HEK293 (cell line): ENCODE measurements at regions not wholly inside any gene's neighbourhood (a gene's known extent, or its start where the extent isn't known, plus 50 kb on each side); places are given as distances from the start of the nearest gene placed in this dataset.
"Not testable (repeated sequence)": the region's sequence is repeated elsewhere in the genome, so short reads cannot be mapped to it uniquely, and the experiment has no call there.

Experiments used
- CTCF ChIA-PET: fragments of 350-600 bp; formaldehyde crosslinking; extraction: SDS; loops from one replicate; lab custom pipeline; 2021; ENCODE audit warnings: antibody characterized with exemption; lab: Yijun Ruan, JAX
- POLR2A ChIA-PET: fragments of 300-600 bp; formaldehyde crosslinking; extraction: SDS; loops from one replicate; lab custom pipeline; 2020; ENCODE audit warnings: antibody characterized with exemption, inconsistent platforms; lab: Yijun Ruan, JAX
- H3K27ac ChIP-seq: fragments of 200-500 bp; sonication (Bioruptor generic); 2 replicates; pipeline ENCODE4 v1.5.1; 2014; ENCODE audit warnings: low read depth, low read length, control low read depth, inconsistent platforms; ENCODE audit errors: extremely low read depth
- H3K36me3 ChIP-seq, 2 experiments: fragments of 200-500 bp in 1 of 2; sonication (Bioruptor generic) in 1 of 2; 1 replicate in 1 of 2; 2 replicates in 1 of 2; pipeline ENCODE4 v1.5.1; 2014 to 2017; ENCODE audit warnings: inconsistent platforms in 2 of 2, low read length in 2 of 2; ENCODE audit not compliant: control insufficient read depth in 2 of 2, insufficient read depth in 1 of 2
- H3K4me1 ChIP-seq: fragments of 200-500 bp; sonication (Bioruptor generic); 2 replicates; pipeline ENCODE4 v1.5.1; 2014; ENCODE audit warnings: mild to moderate bottlenecking, low read length, inconsistent platforms; ENCODE audit not compliant: control insufficient read depth, insufficient read depth
- H3K4me3 ChIP-seq: 2 replicates; pipeline ENCODE4 v1.5.1; 2011; ENCODE audit warnings: low read depth, mild to moderate bottlenecking, control low read depth, low read length, moderate library complexity
- H3K9me3 ChIP-seq: fragments of 200-500 bp; sonication (Bioruptor generic); 2 replicates; pipeline ENCODE4 v1.5.1; 2014; ENCODE audit warnings: low read depth, low read length, inconsistent platforms; ENCODE audit not compliant: control insufficient read depth, insufficient read depth
- ELK4 ChIP-seq: IDR thresholded peaks from 2 replicates; pipeline ENCODE4 v1.6.1; 2011; ENCODE audit warnings: mild to moderate bottlenecking, low read depth, low read length, borderline replicate concordance
- OVOL3 ChIP-seq: fragments of 450-650 bp; formaldehyde crosslinking; IDR thresholded peaks from 2 replicates; pipeline ENCODE4 v1.5.1; 2016; ENCODE audit warnings: missing biosample characterization, missing genetic modification characterization
- SCRT2 ChIP-seq: fragments of 450-650 bp; formaldehyde crosslinking; IDR thresholded peaks from 2 replicates; pipeline ENCODE4 v1.5.1; 2016; ENCODE audit warnings: missing biosample characterization, missing genetic modification characterization
- ZBTB20 ChIP-seq: fragments of 450-650 bp; formaldehyde crosslinking; IDR thresholded peaks from 2 replicates; pipeline ENCODE4 v1.5.1; 2016; ENCODE audit warnings: missing biosample characterization, missing genetic modification characterization
- ZNF449 ChIP-seq: fragments of 450-650 bp; formaldehyde crosslinking; IDR thresholded peaks from 2 replicates; pipeline ENCODE4 v1.5.1; 2017; ENCODE audit warnings: missing biosample characterization, mild to moderate bottlenecking, missing genetic modification characterization, moderate library complexity
- ZNF664 ChIP-seq: fragments of 450-650 bp; formaldehyde crosslinking; IDR thresholded peaks from 2 replicates; pipeline ENCODE4 v1.5.1; 2016; ENCODE audit warnings: missing biosample characterization, missing genetic modification characterization
- ZNF670 ChIP-seq: fragments of 450-650 bp; formaldehyde crosslinking; IDR thresholded peaks from 2 replicates; pipeline ENCODE4 v1.5.1; 2016; ENCODE audit warnings: missing biosample characterization, missing genetic modification characterization, low read depth
- ZSCAN30 ChIP-seq: fragments of 450-650 bp; IDR thresholded peaks from 2 replicates; pipeline ENCODE4 v1.5.1; 2018; ENCODE audit warnings: missing biosample characterization, mild to moderate bottlenecking, missing genetic modification characterization, moderate library complexity
- ZSCAN5A ChIP-seq: fragments of 450-650 bp; formaldehyde crosslinking; IDR thresholded peaks from 2 replicates; pipeline ENCODE4 v1.5.1; 2016; ENCODE audit warnings: missing biosample characterization, missing genetic modification characterization
- TF ChIP-seq, protein P1 (sequence below): fragments of 450-650 bp; formaldehyde crosslinking; IDR thresholded peaks from 2 replicates; pipeline ENCODE4 v1.5.1; 2017; ENCODE audit warnings: missing biosample characterization, missing genetic modification characterization
- TF ChIP-seq, protein P2 (sequence below): fragments of 450-650 bp; formaldehyde crosslinking; IDR thresholded peaks from 2 replicates; pipeline ENCODE4 v1.5.1; 2016; ENCODE audit warnings: missing biosample characterization, missing genetic modification characterization, borderline replicate concordance

DNA sequence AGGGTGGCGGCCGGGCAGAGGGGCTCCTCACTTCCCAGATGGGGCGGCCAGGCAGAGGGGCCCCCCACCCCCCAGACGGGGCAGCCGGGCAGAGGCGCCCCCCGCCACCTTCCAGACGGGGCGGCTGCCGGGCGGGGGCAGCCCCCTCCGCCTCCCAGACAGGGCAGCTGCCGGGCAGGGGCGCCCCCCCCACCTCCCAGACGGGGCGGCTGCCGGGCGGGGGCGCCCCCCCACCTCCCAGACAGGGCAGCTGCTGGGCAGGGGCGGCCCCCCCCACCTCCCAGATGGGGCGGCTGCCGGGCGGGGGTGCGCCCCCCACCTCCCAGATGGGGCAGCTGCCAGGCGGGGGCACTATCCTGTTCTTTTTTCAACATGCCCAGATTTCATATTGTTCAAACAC lies 78.2 kb upstream of the DST start (continued):
- TF ChIP-seq, protein P1, sequence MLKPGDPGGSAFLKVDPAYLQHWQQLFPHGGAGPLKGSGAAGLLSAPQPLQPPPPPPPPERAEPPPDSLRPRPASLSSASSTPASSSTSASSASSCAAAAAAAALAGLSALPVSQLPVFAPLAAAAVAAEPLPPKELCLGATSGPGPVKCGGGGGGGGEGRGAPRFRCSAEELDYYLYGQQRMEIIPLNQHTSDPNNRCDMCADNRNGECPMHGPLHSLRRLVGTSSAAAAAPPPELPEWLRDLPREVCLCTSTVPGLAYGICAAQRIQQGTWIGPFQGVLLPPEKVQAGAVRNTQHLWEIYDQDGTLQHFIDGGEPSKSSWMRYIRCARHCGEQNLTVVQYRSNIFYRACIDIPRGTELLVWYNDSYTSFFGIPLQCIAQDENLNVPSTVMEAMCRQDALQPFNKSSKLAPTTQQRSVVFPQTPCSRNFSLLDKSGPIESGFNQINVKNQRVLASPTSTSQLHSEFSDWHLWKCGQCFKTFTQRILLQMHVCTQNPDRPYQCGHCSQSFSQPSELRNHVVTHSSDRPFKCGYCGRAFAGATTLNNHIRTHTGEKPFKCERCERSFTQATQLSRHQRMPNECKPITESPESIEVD (tag by site-specific recombination), result no peak
- TF ChIP-seq ZNF664 (no peak), ELK4 (no peak), SCRT2 (no peak), ZBTB20 (tag by site-specific recombination) (no peak), ZNF670 (tag by site-specific recombination) (no peak), ZSCAN30 (no peak), ZSCAN5A (tag by site-specific recombination) (no peak), ZNF449 (no peak), OVOL3 (tag by site-specific recombination) (no peak)
- TF ChIP-seq, protein P2, sequence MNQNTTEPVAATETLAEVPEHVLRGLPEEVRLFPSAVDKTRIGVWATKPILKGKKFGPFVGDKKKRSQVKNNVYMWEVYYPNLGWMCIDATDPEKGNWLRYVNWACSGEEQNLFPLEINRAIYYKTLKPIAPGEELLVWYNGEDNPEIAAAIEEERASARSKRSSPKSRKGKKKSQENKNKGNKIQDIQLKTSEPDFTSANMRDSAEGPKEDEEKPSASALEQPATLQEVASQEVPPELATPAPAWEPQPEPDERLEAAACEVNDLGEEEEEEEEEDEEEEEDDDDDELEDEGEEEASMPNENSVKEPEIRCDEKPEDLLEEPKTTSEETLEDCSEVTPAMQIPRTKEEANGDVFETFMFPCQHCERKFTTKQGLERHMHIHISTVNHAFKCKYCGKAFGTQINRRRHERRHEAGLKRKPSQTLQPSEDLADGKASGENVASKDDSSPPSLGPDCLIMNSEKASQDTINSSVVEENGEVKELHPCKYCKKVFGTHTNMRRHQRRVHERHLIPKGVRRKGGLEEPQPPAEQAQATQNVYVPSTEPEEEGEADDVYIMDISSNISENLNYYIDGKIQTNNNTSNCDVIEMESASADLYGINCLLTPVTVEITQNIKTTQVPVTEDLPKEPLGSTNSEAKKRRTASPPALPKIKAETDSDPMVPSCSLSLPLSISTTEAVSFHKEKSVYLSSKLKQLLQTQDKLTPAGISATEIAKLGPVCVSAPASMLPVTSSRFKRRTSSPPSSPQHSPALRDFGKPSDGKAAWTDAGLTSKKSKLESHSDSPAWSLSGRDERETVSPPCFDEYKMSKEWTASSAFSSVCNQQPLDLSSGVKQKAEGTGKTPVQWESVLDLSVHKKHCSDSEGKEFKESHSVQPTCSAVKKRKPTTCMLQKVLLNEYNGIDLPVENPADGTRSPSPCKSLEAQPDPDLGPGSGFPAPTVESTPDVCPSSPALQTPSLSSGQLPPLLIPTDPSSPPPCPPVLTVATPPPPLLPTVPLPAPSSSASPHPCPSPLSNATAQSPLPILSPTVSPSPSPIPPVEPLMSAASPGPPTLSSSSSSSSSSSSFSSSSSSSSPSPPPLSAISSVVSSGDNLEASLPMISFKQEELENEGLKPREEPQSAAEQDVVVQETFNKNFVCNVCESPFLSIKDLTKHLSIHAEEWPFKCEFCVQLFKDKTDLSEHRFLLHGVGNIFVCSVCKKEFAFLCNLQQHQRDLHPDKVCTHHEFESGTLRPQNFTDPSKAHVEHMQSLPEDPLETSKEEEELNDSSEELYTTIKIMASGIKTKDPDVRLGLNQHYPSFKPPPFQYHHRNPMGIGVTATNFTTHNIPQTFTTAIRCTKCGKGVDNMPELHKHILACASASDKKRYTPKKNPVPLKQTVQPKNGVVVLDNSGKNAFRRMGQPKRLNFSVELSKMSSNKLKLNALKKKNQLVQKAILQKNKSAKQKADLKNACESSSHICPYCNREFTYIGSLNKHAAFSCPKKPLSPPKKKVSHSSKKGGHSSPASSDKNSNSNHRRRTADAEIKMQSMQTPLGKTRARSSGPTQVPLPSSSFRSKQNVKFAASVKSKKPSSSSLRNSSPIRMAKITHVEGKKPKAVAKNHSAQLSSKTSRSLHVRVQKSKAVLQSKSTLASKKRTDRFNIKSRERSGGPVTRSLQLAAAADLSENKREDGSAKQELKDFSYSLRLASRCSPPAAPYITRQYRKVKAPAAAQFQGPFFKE (tag by site-specific recombination), result no peak
- TF ChIP-seq, all 188 proteins: peak for 0

GRCh38 chr6:56720202-56720601 lies 77.5 kb upstream of the DST start:
- POLR2A ChIA-PET, CTCF ChIA-PET, H3K4me3 ChIP-seq, H3K27ac ChIP-seq, H3K36me3 ChIP-seq, H3K9me3 ChIP-seq: not testable (repeated sequence)
- H3K4me1 ChIP-seq, result peaks cover 29% of the 10 kb centered on the region

DNA sequence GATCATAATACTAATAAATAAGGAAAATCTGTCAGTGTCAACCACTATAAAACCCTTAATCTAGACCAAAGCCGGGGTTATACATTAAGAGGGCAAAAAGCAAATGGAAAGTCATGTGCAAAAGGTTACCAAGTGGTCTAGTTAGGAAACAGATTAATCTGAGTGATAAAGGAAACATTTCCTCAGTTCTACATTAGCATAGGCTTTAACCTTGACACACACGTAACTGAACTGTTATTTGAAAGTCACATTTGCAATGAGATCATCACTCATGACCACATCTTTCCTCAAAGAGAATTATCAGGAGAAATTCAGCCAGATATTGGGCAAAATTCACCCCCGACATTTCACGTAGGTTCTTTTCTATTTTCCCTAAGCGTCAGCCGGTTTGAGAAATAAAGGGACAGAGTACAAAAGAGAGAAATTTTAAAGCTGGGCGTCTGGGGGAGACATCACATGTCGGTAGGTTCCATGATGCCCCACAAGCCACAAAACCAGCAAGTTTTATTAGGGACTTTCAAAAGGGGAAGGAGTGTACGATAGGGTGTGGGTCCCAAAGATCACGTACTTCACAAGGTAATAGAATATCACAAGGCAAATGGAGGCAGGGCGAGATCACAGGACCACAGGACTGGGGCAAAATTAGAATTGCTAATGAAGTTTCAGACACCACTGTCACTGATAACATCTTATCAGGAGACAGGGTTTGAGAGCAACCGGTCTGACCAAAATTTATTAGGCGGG lies 76.8 kb upstream of the DST start:
- POLR2A ChIA-PET, H3K9me3 ChIP-seq, H3K36me3 ChIP-seq, H3K4me3 ChIP-seq, H3K27ac ChIP-seq: not testable (repeated sequence)
- peaks cover 29% of the 10 kb centered on the region for H3K4me1 ChIP-seq
- CTCF ChIA-PET, result interaction anchor here (1.1 to 2.1 kb wide), 2 partner anchors 10 to 184 kb away, joined by 4 to 7 read pairs; no protein-coding TSS in a partner anchor
